GM18861 (cell line): ENCODE measurements at regions not wholly inside any gene's neighbourhood (a gene's known extent, or its start where the extent isn't known, plus 50 kb on each side); places are given as distances from the start of the nearest gene placed in this dataset.

Experiments used
- ATAC-seq: cut with Tn5 transposase; IDR thresholded peaks from one replicate; pipeline ENCODE4 v1.9.1; 2021; ENCODE audit not compliant: unreplicated experiment

DNA sequence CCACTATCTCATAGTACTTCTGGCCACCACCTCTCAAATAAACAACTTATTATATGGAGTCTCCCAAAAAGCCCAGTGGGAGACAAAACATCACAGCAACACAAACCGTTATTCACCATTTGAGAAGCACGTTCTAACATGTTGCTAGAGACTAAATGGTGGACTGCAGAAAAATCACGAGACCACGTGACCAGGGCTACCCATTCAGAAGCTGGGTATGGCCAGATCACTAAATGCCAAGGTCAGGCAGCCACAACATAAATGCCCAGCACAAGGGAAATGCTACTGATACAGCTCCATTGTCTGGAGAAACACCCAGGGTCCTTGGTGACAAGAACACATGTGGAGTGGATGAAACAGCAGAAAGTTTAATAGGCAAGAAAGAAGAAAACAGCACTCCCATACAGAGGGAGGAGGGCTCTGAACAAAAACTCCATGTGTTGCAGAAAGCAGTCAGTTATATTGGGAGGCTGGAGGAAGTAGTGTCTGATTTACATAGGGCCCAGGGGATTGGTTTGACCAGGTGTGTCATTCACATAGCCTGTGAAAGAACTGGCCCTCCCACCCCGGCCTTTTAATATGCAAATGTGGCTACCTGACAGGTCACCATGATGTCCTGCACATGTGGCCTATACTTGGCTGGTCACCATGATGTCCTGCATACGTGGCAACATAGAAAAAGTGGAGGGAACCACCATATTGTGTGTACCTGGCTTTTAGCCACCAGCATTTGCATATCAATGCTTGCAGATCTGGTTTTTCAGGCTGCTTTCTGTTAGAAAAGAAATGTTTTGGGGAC is 97.2 kb downstream of the TRIM36 start:
- no peak for ATAC-seq

DNA sequence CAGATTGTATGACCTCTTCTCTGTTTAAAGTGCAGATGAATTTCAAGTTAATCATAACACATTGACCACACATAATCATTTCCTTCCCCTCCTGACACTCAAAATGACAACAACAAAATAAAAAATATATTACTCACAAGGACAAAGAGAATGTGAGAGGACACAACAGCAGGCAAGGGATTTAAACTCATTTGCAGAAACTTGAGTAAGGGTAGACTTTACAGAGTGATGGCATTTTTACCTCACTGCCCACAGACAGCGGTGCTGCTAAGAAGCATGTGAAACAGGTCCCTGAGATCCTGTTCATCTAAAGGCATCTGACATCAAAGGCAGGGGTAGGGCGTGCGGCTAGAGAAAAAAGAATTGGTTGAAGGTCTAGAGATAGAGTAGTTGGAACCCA is 99.0 kb downstream of the TRIM36 start:
- no peak for ATAC-seq

DNA sequence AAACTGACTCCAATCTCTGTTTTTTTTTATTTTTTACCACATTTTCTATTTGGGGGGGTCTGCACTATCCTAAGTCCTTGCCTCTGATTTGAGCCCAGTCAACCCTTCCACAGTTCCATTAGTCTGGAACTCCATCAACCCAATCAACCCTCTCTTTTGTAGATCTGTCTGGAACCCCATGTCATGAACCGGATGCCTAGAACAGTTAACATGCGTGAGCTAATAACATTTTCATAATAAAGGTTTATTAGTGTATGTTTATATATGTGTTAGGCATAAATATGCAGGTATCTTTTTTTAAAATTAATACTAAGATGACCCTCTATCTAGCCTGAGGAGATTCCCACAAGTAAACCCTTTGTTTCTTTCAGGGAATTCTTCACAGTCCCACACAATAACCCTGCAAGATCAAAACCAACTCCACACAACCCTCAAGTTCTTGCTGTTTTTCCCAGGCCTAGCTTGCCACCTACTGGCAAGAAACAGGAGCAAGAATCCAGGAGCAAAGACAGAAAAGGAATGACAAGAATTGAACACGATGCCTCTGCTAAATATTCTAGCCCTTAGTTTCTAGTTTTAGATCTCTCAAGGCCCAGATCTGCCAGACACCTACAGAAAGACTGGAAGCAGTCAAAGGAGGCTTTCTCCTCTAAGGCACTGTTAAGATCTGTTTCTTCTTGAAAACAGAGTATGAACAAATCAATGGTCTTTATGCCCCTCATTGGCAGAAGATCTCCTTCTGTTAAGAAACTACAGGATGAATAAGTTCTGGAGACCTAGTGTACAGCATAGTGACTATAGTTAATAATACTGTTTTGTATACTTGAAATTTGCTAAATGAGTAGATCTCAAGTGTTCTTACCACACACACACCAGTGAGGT is 100.4 kb downstream of the TRIM36 start:
- peak; percentile 24 for ATAC-seq

DNA sequence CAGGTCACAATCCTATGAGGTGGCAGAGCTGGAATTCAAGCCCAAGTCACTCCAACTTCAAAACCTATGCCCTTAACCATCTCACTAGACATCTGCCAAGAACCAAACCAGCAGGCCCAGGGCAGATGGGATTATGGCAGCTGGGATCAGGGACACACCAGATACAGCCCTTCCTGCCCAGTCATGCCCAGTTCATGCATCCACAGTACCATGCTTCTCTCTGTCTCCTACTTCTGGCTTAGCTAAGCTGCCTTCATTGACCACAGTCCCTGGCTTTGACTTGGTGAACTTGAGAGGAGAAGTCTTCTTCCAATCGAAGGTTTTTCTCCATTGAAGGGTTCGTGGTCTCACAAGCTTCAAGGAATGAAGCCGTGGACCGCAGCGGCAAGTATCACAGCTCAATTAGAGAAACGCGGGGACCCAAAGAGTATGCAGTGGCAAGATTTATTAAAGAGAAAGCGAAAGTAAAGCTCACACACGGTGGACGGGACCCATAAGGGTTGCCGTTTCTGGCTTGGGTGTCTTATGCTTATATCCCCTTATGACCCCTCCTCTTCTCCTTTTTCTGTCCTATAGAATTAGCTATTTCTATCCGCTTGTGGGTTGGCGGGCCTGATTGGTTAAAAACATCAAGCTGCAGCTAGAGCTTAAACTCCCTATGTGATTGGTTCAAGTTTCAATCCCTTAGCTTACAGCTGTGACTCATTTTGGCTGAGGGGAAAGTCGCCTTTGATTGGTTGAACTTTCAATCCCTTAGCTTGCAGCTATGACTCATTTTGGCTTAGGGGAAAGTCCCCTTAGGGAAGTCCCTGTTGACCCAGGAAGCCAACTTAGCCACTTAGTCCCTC is 101.2 kb downstream of the TRIM36 start:
- peak; percentile 83 for ATAC-seq

GRCh38 chr5:115064380-115064779 is 105.3 kb downstream of the TRIM36 start:
- no peak for ATAC-seq

DNA sequence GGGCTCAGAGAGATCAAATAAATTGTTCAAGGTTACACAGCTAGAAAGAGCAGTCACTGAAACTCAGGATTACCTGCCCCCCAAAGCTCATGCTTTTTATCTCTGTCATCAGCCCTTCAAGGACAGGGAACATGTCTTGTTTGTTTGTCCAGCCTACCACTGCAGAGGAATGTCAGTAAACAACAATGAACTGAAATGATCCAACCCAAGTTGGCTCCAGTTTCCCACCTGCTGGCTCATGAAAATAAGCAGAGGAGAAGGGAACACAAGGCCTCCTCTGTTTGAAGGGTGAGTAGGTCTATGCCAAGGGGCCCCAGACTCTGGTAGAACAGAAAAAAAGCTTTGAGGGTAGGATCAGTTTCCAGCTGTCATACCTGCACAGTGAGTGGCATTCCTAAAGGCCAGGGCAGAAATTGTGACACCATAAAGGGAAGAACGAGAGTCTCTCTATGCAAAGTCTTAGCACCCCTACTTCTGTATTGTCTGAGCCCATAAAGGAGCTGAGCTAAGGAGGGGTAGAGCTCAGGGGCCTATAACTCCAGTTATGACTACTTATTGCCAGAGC is 115.2 kb downstream of the TRIM36 start:
- no peak for ATAC-seq

- no peak for ATAC-seq
These were observed 116.8 kb downstream of the TRIM36 start for GRCh38 chr5:115052948-115053347.

DNA sequence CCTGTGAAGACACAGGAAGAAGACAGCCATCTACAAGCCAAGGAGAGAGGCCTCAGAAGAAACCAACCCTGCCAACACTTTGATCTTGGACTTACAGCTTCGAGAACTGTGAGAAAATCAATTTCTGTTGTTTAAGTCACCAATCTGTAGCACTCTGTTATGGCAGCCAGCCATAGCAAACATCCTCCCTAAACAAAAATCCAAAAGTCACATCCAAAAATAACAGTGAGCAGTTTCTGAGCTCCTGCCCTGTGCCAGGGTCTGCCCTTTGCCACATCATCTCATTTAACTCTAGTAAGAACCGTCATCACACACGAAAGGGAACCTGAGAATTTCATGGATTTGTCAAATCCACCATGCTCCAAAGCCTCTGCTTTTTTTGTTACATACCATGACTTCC is 118.8 kb downstream of the TRIM36 start:
- ATAC-seq, result no peak

DNA sequence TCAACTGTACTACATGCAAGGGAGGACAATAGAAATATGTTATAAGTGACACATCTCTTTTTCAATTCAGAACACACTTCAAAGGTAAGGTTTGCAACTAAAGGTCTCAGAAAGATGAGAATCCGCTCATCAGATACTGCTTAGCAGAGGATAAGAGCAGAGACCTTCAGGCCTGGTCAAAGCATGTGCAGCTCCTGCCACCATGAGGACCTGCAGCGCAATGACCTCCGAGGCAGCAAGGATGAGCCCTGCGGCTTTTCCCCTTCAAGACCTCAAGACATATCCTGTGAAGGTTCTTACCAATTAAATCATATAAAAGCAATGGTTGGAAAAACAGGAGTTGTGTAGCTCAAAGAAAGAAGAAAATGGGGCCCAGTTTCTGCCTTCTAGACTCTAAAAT is 135.8 kb downstream of the TRIM36 start:
- no peak for ATAC-seq

GRCh38 chr5:115028557-115028956 is 141.2 kb downstream of the TRIM36 start:
- no peak for ATAC-seq

DNA sequence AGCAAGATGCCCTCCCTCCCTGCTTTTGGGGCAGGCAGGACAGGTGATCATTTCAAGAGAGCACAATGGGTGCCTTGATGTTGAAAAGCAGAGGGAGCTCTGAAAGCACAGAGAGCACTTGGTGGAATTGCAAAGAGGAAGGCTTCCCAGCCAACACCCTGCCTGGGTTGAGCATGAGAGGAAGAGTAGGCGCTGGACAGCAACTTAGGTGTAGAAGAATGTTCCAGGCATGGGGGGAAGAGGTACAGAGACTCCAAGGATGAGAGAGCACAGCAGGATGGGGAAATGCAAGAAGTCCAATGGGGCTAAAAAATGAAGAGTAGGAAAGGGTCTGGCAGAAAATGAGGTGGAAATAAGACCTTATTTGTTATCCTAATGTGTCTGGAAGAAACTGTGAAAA is 144.8 kb downstream of the TRIM36 start:
- ATAC-seq, result no peak

DNA sequence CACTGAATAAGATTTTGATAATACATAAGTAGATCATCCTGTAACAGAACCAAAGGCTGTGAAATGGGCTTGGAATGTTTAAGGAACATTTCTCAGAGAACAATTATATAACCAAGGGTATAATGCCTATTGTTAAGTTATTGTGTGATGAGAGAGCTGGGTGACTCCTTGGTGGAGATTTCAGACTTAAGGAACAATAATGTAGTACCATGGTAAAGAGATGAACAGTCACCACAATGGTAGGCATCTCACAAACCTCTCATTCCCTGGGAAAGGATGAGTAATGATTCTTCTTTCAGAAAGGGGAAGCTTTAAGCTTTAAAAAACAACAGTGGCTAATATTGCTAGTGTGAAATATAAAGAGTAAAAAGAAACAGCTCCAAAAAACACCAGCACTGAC is 147.4 kb downstream of the TRIM36 start:
- ATAC-seq, result no peak

GRCh38 chr5:115016646-115017045 is 153.1 kb downstream of the TRIM36 start:
- ATAC-seq, result no peak

- ATAC-seq, result no peak
These were observed 170.5 kb downstream of the TRIM36 start for GRCh38 chr5:114999176-114999575.

DNA sequence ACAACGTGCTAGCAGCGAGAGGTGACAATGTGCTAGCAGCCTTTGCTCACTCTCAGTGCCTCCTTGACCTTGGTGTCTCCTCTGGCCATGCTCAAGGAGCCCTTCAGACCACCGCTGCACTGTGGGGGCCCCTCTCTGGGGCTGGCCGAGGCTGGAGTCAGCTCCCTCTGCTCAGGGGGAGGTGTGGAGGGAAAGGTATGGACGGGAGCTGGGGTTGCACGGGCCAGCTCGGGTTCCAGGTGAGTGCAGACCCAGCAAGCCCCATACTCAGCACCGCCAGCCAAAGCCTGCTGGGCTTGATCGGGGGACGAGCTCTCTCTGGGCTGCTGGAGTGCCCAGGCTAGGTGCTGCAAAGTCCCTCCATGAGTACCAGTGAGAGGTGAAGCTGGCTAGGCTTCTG is 180.2 kb downstream of the TRIM36 start:
- no peak for ATAC-seq

GRCh38 chr5:114988096-114988495 is 181.6 kb downstream of the TRIM36 start:
- ATAC-seq, result no peak

- ATAC-seq, result no peak
These were observed 184.9 kb downstream of the TRIM36 start for GRCh38 chr5:114984796-114985195.

DNA sequence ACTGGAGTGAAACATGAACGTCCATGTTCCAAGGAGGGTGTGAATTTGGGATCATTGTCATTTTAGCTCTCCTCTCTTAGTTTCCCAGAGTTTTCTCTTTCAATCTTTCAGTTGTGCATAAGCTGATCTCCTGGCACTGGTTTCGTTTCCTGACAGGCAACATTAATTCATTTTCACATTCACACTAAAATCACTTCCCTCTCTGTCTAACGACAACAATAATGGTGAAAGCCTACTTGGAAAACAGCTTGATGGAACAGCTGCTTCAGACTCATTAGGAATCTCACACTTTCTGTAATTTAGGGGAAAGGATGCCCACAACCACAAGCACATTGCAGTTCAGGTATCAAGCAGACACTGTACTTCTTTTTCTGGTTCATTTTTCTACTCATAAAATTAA is 188.6 kb downstream of the TRIM36 start:
- ATAC-seq, result no peak

GRCh38 chr5:114977979-114978573 is 191.6 kb downstream of the TRIM36 start:
- ATAC-seq, result no peak

DNA sequence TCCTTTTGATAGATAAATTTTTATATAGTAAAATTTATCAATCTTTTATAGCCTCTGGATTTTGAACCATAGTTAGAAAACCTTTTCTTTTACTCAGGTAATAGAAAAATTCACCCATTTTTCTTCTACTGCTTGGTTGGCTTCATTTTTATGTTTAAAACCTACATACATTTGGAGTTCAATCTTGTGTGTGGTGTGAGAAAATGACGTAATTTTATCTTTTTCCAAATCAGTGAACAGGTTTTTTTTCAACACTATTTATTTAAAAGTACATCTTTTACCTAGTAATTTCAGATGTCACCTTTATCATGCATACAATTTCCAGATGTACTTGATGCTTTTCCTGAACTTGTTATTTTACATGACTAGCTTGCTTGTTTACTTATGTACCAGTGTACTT is 200.2 kb downstream of the TRIM36 start:
- no peak for ATAC-seq

DNA sequence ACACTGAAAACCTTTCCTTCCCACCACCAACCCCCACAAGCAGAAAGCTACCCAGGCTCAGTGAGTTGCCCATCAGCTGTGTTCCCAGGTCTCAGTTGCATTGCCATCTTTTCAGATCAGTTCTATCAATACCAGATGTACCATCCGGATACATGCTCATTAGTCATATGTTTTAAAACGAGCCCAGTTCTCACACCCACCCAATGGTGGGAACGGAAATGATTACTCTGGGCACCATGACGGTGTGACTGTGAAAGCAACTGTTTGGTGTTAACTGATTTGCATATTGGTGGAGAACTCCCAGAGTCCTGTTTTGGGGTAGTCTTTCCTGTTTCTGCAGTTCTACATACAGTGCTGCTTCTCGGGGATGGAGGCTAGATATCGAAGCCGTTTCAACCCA is 212.3 kb downstream of the TRIM36 start:
- ATAC-seq, result no peak
